Hematopoietic multipotent progenitor cell treated with erythropoietin and hydrocortisone succinate and interleukin-3 and kit ligand, for 17 days (in vitro differentiated cells): ENCODE measurements at regions not wholly inside any gene's neighbourhood (a gene's known extent, or its start where the extent isn't known, plus 50 kb on each side); places are given as distances from the start of the nearest gene placed in this dataset.

Source experiments
- DNase-seq: peaks from one replicate; pipeline ENCODE4 v3.0.0-alpha.2; 2015; ENCODE audit warnings: low spot score

- no peak for DNase-seq
Measured at GRCh38 chr21:22579741-22580140, 1581.5 kb downstream of the NCAM2 start.

- no peak for DNase-seq
Measured at GRCh38 chr21:22582026-22582425, 1583.8 kb downstream of the NCAM2 start.

- DNase-seq = no peak
Measured at GRCh38 chr21:22584308-22584707, 1586.1 kb downstream of the NCAM2 start.

- DNase-seq = no peak
Measured at GRCh38 chr21:22585558-22585957, 1587.3 kb downstream of the NCAM2 start.

- DNase-seq = no peak
Measured at GRCh38 chr21:22597660-22598255, 1599.5 kb downstream of the NCAM2 start.

- no peak for DNase-seq
Measured at GRCh38 chr21:22609802-22610201, 1611.6 kb downstream of the NCAM2 start.

- no peak for DNase-seq
Measured at GRCh38 chr21:22627911-22628310, 1629.7 kb downstream of the NCAM2 start.

GRCh38 chr21:22630953-22631465 lies 1632.8 kb downstream of the NCAM2 start:
- no peak for DNase-seq

- no peak for DNase-seq
Measured at GRCh38 chr21:22632176-22632575, 1634.0 kb downstream of the NCAM2 start.

- DNase-seq = no peak
Measured at GRCh38 chr21:22649246-22649645, 1651.0 kb downstream of the NCAM2 start.

GRCh38 chr21:22650226-22650625 lies 1652.0 kb downstream of the NCAM2 start:
- no peak for DNase-seq

GRCh38 chr21:22657781-22658180 lies 1659.6 kb downstream of the NCAM2 start:
- no peak for DNase-seq

- no peak for DNase-seq
Measured at GRCh38 chr21:22670148-22670547, 1671.9 kb downstream of the NCAM2 start.

GRCh38 chr21:22679207-22679606 lies 1681.0 kb downstream of the NCAM2 start:
- no peak for DNase-seq

GRCh38 chr21:22691658-22692057 lies 1693.4 kb downstream of the NCAM2 start:
- DNase-seq = no peak

- no peak for DNase-seq
Measured at GRCh38 chr21:22703521-22703920, 1705.3 kb downstream of the NCAM2 start.

GRCh38 chr21:22710721-22711120 lies 1712.5 kb downstream of the NCAM2 start:
- no peak for DNase-seq

GRCh38 chr21:22711636-22712035 lies 1713.4 kb downstream of the NCAM2 start:
- no peak for DNase-seq

GRCh38 chr21:22725436-22725835 lies 1727.2 kb downstream of the NCAM2 start:
- DNase-seq = no peak

- DNase-seq = no peak
Measured at GRCh38 chr21:22728091-22728490, 1729.9 kb downstream of the NCAM2 start.

GRCh38 chr21:22743085-22743484 lies 1744.9 kb downstream of the NCAM2 start:
- DNase-seq = no peak

GRCh38 chr21:22754746-22755145 lies 1756.5 kb downstream of the NCAM2 start:
- no peak for DNase-seq

GRCh38 chr21:22758478-22758877 lies 1760.3 kb downstream of the NCAM2 start:
- DNase-seq = no peak

- no peak for DNase-seq
Measured at GRCh38 chr21:22762463-22762862, 1764.3 kb downstream of the NCAM2 start.
